GM12891 (cell line): ENCODE measurements at regions not wholly inside any gene's neighbourhood (a gene's known extent, or its start where the extent isn't known, plus 50 kb on each side); places are given as distances from the start of the nearest gene placed in this dataset.
"Not testable (repeated sequence)": the region's sequence is repeated elsewhere in the genome, so short reads cannot be mapped to it uniquely, and the experiment has no call there.

Experiments used
- POLR2A ChIP-seq: IDR thresholded peaks from 2 replicates; pipeline ENCODE4 v1.6.1; 2011; ENCODE audit warnings: low read depth, low read length, control low read depth
- TAF1 ChIP-seq: IDR thresholded peaks from 2 replicates; pipeline ENCODE4 v1.6.1; 2011; ENCODE audit warnings: low read depth, low read length, control low read depth

GRCh38 chr11:114805431-114805830 lies 127.1 kb downstream of the NXPE2 start:
- not testable (repeated sequence) for TF ChIP-seq POLR2A, TAF1
